Colonic mucosa (tissue), 4 donors: ENCODE measurements at regions not wholly inside any gene's neighbourhood (a gene's known extent, or its start where the extent isn't known, plus 50 kb on each side); places are given as distances from the start of the nearest gene placed in this dataset.

Experiments used
- DNase-seq: peaks from one replicate; pipeline ENCODE4 v3.0.0-alpha.2; 2020
- H3K27ac ChIP-seq: fragments of 200-600 bp; one replicate; pipeline ENCODE4 v1.8.0; 2021
- H3K27me3 ChIP-seq: fragments of 200-600 bp; one replicate; pipeline ENCODE4 v1.8.0; 2021
- H3K36me3 ChIP-seq: fragments of 200-600 bp; one replicate; pipeline ENCODE4 v1.8.0; 2021
- H3K4me1 ChIP-seq: fragments of 200-600 bp; one replicate; pipeline ENCODE4 v1.8.0; 2021; ENCODE audit warnings: mild to moderate bottlenecking
- H3K4me3 ChIP-seq: fragments of 200-600 bp; one replicate; pipeline ENCODE4 v1.8.0; 2021
- H3K9ac ChIP-seq, 2 donors: one replicate each; pipeline ENCODE4 v1.7.0; 2013; ENCODE audit warnings: control low read depth in 2 of 2, low read depth in 2 of 2, low read length in 2 of 2
- H3K9me3 ChIP-seq: fragments of 200-600 bp; one replicate; pipeline ENCODE4 v1.8.0; 2021
- CTCF ChIP-seq: fragments of 200-600 bp; IDR thresholded peaks from one replicate; pipeline ENCODE4 v1.8.0; 2022; ENCODE audit warnings: antibody characterized with exemption, mild to moderate bottlenecking
- intact Hi-C: fragments of 100-400 bp; cut with DNase I; formaldehyde crosslinking; loops from one replicate; pipeline ENCODE4 v1.14.1; 2022
- donor health status: healthy.
- donor health status: DM: no; HTN: no; CAD: no.
- donor health status: DM: no; HTN: no; CAD: no.

GRCh38 chr3:6654670-6655069 lies 206.2 kb upstream of the GRM7 start:
- H3K4me1 ChIP-seq: no peaks in the 10 kb centered on the region
- no peaks in the 10 kb centered on the region for H3K36me3 ChIP-seq
- no peaks in the 10 kb centered on the region for H3K27me3 ChIP-seq
- no peak for DNase-seq
- no peak for TF ChIP-seq CTCF
- H3K9me3 ChIP-seq: no peaks in the 10 kb centered on the region
- no peak overlapping the region for H3K27ac ChIP-seq
- no peak overlapping the region for H3K9ac ChIP-seq
- H3K4me3 ChIP-seq: no peak overlapping the region
- intact Hi-C loops: no loop called here

GRCh38 chr3:6655275-6655674 lies 205.6 kb upstream of the GRM7 start:
- H3K27ac ChIP-seq: no peak overlapping the region
- intact Hi-C loops: no loop called here
- DNase-seq: no peak
- no peaks in the 10 kb centered on the region for H3K4me1 ChIP-seq
- H3K9me3 ChIP-seq: no peaks in the 10 kb centered on the region
- no peak overlapping the region for H3K9ac ChIP-seq
- H3K36me3 ChIP-seq: no peaks in the 10 kb centered on the region
- TF ChIP-seq CTCF: no peak
- no peak overlapping the region for H3K4me3 ChIP-seq
- no peaks in the 10 kb centered on the region for H3K27me3 ChIP-seq

GRCh38 chr3:6657591-6657990 lies 203.3 kb upstream of the GRM7 start:
- H3K9ac ChIP-seq: no peak overlapping the region
- no peak for TF ChIP-seq CTCF
- no peak overlapping the region for H3K4me3 ChIP-seq
- no peaks in the 10 kb centered on the region for H3K4me1 ChIP-seq
- H3K9me3 ChIP-seq: no peaks in the 10 kb centered on the region
- no peak overlapping the region for H3K27ac ChIP-seq
- DNase-seq: no peak
- H3K27me3 ChIP-seq: no peaks in the 10 kb centered on the region
- intact Hi-C loops: no loop called here
- no peaks in the 10 kb centered on the region for H3K36me3 ChIP-seq

GRCh38 chr3:6667354-6667753 lies 193.6 kb upstream of the GRM7 start:
- Histone ChIP-seq H3K9me3 (no peaks in the 10 kb centered on the region), H3K4me1 (no peaks in the 10 kb centered on the region), H3K36me3 (no peaks in the 10 kb centered on the region), H3K27me3 (no peaks in the 10 kb centered on the region), H3K27ac (no peak overlapping the region), H3K4me3 (no peak overlapping the region), H3K9ac (no peak overlapping the region)
- intact Hi-C loops: no loop called here
- TF ChIP-seq CTCF: no peak
- DNase-seq: no peak

GRCh38 chr3:6671363-6671762 lies 189.6 kb upstream of the GRM7 start:
- intact Hi-C loops: no loop called here
- no peaks in the 10 kb centered on the region for H3K9me3 ChIP-seq
- TF ChIP-seq CTCF: no peak
- no peaks in the 10 kb centered on the region for H3K4me1 ChIP-seq
- no peaks in the 10 kb centered on the region for H3K27me3 ChIP-seq
- no peaks in the 10 kb centered on the region for H3K36me3 ChIP-seq
- no peak overlapping the region for H3K4me3 ChIP-seq
- H3K27ac ChIP-seq: no peak overlapping the region
- no peak overlapping the region for H3K9ac ChIP-seq
- no peak for DNase-seq

- no peaks in the 10 kb centered on the region for H3K4me1 ChIP-seq
- no peak overlapping the region for H3K27ac ChIP-seq
- TF ChIP-seq CTCF: no peak
- DNase-seq: no peak
- H3K36me3 ChIP-seq: no peaks in the 10 kb centered on the region
- H3K4me3 ChIP-seq: no peak overlapping the region
- H3K9me3 ChIP-seq: no peaks in the 10 kb centered on the region
- H3K9ac ChIP-seq: no peak overlapping the region
- H3K27me3 ChIP-seq: no peaks in the 10 kb centered on the region
- intact Hi-C loops: no loop called here
Observed at GRCh38 chr3:6679510-6679909, 181.4 kb upstream of the GRM7 start.
